ENCODE measurements at regions not wholly inside any gene's neighbourhood (a gene's known extent, or its start where the extent isn't known, plus 50 kb on each side); places are given as distances from the start of the nearest gene placed in this dataset.

DNA sequence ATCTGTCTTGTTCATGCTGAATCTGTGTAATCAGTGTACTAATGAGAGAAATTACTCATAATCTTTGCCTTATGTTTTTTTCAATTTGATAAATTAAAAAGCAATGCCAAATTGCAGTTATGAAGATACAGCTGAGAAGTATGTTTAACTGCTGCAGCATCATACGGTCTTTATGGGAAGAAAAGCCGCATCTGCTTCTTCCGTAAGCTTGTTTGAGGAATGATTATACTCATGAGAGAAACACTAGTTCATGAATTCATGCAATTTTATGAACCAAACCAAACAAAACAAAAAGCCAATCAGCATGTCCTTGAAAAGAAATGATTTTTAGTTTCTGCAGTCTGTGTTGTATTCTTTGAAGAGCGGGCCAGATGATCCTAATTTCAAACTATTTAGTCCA, 275.9 kb upstream of the ARHGEF26 start:
- TF ChIP-seq, protein P1, sequence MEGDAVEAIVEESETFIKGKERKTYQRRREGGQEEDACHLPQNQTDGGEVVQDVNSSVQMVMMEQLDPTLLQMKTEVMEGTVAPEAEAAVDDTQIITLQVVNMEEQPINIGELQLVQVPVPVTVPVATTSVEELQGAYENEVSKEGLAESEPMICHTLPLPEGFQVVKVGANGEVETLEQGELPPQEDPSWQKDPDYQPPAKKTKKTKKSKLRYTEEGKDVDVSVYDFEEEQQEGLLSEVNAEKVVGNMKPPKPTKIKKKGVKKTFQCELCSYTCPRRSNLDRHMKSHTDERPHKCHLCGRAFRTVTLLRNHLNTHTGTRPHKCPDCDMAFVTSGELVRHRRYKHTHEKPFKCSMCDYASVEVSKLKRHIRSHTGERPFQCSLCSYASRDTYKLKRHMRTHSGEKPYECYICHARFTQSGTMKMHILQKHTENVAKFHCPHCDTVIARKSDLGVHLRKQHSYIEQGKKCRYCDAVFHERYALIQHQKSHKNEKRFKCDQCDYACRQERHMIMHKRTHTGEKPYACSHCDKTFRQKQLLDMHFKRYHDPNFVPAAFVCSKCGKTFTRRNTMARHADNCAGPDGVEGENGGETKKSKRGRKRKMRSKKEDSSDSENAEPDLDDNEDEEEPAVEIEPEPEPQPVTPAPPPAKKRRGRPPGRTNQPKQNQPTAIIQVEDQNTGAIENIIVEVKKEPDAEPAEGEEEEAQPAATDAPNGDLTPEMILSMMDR (IDR thresholded peaks at IDR 0.05) = no peak
- TF ChIP-seq POLR2A (IDR thresholded peaks at IDR 0.05) = no peak

Data from testis (tissue), 2 donors.